Left lobe of liver (tissue), 2 donors: ENCODE measurements at regions not wholly inside any gene's neighbourhood (a gene's known extent, or its start where the extent isn't known, plus 50 kb on each side); places are given as distances from the start of the nearest gene placed in this dataset.
"Not testable (repeated sequence)": the region's sequence is repeated elsewhere in the genome, so short reads cannot be mapped to it uniquely, and the experiment has no call there.

Experiments used
- ATAC-seq: fragments of 200-7000 bp; cut with Tn5 transposase; one replicate; pipeline ENCODE4 v1.9.1; 2020; ENCODE audit warnings: mild to moderate bottlenecking, moderate library complexity
- DNase-seq: peaks from one replicate; pipeline ENCODE4 v3.0.0-alpha.2; 2020; ENCODE audit warnings: low spot score
- donor health status: DM: no; HTN: no; CAD: no; lungs with moderate emphysema.
- donor health status: DM: no; HTN: yes; CAD: no.

GRCh38 chrX:116285501-116285900 lies 115.0 kb downstream of the AGTR2 start:
- DNase-seq = no peak
- ATAC-seq = no peak

DNA sequence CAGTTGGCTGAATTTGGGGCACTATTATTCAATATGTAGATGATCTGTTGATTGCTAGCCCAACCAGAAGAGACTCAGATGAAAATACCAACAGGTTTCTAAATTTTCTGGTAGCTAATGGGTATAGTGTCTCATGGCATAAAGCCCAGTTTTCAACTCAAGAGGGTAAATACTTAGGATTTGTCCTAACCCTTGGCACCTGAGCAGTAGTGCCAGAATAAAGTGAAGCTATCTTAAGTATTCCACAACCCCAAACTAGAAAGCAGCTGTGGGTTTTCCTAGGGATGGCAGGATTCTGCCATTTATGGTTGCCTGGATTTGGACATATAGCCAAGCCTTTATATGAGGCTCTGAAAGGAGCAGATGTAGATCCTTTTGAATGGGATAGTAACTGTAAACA lies 119.0 kb downstream of the AGTR2 start:
- no peak for DNase-seq
- no peak for ATAC-seq

- DNase-seq (no peak), ATAC-seq (no peak)
Measured at GRCh38 chrX:116290359-116290758, 119.8 kb downstream of the AGTR2 start.

GRCh38 chrX:116292183-116292582 lies 121.6 kb downstream of the AGTR2 start:
- DNase-seq (no peak), ATAC-seq (no peak)

GRCh38 chrX:116298956-116299355 lies 128.4 kb downstream of the AGTR2 start:
- DNase-seq = no peak
- ATAC-seq = no peak

DNA sequence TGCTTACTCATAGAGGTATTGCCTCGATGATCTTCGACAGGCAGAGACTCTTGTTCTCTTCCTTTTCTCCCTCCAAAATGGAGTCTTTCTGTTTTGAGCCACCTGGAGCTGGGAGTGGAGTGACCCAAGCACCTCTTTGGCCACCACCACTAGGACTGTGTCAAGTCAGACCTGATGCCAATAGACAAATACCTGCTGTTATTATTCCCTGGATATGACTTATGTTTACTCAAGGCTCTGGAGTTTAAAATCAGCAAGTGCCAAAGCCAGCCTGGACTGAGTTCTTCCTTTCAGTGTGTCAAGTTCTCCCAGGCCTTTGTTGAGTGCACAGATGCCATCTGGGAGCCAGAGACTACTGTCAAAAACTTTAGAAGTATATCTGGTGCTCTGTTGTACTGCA lies 130.2 kb upstream of the SLC6A14 start:
- no peak for DNase-seq
- no peak for ATAC-seq

DNA sequence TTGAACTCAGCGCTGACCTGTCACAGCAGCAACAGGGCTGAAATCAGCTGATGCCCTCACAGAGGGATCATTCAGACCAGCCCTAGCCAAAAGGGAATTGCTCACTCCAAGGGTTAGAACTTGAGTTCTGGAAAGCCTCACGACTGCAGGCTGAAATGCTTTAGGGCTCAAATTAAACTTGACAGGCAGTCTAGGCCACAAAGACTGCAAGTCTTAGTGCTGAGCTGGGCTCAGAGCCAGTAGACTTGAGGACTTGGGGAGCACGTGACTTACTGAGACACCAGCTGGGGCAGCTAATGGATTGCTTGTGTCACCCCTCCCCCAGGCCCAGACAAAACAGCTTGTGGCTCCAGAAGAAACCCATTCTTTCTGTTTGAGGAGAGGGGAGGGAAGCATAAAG lies 119.0 kb upstream of the SLC6A14 start:
- no peak for ATAC-seq
- no peak for DNase-seq

GRCh38 chrX:116318672-116319071 lies 117.7 kb upstream of the SLC6A14 start:
- ATAC-seq (no peak), DNase-seq (no peak)

DNA sequence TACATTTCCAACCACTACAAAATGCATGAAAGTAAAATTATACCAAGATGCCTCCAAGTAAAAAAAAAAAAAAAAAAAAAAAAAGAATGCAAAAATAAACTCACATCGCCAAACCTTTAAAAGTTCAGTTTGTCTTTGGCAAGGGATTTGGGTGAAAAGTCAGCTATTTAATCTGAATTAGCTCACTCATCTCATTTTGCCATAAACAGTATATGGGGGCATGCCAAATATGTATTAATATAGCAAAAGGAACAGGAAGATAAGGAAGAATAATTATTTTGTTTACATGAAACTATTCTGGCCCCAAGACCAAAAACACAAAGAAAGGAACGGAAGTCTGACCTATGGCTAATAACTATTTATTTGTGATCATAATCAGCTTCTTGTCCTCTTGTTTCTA lies 114.7 kb upstream of the SLC6A14 start:
- DNase-seq (no peak), ATAC-seq (no peak)

DNA sequence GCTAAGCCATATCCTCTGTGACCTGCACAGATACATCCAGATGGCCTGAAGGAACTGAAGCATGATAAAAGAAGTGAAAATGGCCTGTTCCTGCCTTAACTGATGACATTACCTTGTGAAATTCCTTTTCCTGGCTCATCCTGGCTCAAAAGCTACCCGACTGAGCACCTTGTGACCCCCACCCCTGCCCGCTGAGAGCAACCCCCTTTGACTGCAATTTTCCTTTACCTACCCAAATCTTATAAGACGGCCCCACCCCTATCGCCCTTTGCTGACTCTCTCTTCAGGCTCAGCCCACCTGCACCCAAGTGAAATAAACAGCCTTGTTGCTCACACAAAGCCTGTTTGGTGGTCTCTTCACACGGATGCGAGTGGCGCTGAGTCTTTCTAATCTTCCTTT lies 104.4 kb upstream of the SLC6A14 start:
- not testable (repeated sequence) for ATAC-seq

DNA sequence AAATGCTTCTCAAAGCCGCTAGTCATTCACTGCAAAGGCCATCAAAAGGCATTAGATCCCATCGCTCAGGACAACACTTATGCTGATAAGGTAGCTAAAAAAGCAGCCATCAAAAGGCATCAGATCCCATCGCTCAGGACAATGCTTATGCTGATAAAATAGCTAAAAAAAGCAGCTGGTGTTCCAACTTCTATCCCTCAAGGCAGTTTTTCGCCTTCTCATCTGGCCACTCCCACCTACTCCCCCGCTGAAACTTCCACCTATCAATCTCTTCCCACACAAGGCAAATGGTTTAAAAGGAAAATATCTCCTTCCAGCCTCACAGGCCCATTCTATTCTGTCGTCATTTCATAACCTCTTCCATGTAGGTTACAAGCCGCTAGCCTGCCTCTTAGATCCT lies 101.6 kb upstream of the SLC6A14 start:
- DNase-seq, ATAC-seq: not testable (repeated sequence)

More for the DNA sequence above, 104.4 kb upstream of the SLC6A14 start:
- not testable (repeated sequence) for DNase-seq

DNA sequence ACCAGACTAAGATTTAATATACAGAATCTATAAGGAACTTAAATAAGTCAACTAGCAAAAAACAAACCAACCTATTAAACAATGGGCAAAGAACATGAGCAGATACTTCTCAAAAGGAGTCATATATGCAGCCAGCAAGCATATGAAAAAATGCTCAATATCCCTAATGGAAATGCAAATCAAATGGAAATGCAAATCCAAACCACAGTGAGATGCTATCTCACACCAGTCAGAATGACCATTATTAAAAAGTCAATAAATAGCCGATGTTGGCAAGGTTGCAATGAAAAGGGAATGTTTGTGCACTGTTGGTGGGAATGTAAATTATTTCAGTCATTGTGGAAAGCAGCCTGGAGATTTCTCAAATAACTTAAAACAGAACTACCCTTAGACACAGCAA lies 97.0 kb upstream of the SLC6A14 start:
- no peak for ATAC-seq
- DNase-seq = no peak

DNA sequence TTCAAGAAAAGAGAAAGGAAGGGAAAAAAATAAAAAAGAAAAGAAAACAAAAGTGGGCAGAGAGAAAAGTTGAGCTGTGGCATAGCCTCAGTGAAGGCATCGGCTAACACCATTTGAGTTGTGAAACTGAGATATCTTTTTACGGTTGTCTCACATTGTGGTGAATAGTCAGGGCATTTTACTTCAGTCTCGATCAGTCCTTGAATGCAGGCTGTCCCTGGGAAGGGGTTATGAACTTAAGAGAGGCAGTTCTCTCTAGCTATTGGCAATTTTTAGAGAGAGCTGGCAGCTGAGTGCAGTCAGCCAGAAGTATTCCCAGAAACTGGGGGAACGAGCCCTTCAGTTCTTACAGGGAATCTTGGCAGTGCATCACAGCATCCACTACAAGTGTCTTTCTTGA lies 93.5 kb upstream of the SLC6A14 start:
- no peak for ATAC-seq
- no peak for DNase-seq

- no peak for ATAC-seq
- no peak for DNase-seq
Measured at GRCh38 chrX:116345958-116346357, 90.4 kb upstream of the SLC6A14 start.

DNA sequence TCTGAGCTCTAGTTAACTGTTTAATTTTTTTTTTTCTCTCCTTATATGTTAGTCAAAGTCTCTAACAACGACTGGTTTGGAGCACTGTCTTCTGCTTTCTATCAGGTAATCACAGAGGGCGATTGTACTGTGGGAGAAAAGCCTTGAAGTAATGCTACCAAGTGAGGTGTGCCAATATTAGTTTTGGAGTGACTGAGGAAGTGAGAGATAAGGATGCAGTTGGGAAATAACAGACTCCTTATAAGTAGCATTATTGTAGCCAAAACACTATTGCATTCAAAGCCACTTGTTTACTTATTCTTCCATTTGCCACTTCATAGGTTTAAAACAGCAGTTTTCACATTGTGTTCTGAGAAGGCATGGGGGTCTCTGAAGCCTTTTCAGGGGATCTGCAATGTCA lies 79.1 kb upstream of the SLC6A14 start:
- DNase-seq (no peak), ATAC-seq (no peak)

GRCh38 chrX:116378961-116379360 lies 57.4 kb upstream of the SLC6A14 start:
- ATAC-seq = no peak
- DNase-seq = no peak

- no peak for DNase-seq
- no peak for ATAC-seq
Measured at GRCh38 chrX:116379854-116380253, 56.6 kb upstream of the SLC6A14 start.

GRCh38 chrX:116384406-116384954 lies 51.9 kb upstream of the SLC6A14 start:
- ATAC-seq (no peak), DNase-seq (no peak)
